ENCODE measurements at regions not wholly inside any gene's neighbourhood (a gene's known extent, or its start where the extent isn't known, plus 50 kb on each side); places are given as distances from the start of the nearest gene placed in this dataset.

DNA sequence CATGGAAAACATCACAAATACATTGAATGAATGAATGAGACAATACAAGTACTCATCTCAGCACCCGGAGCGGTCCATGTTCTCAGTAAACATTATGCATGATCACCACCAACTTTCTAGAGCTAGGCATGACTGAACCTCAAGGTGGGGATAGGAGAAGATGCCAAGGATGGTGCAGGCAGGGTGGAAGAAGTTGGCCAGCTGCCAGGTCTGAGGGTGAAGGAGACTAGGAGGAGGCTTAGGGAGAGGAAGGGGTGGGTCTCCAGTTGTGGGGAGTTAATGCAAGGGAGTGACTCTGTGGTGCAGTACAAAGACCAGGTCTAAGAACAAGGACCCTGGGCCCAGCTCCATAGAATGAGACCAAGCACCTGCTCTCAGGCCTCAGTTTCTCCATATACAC is 91.7 kb downstream of the MATN1 start:
- Mint-ChIP-seq H3K27me3 (peaks cover 8% of the 10 kb centered on the region), H3K4me3 (no peak overlapping the region), H3K9me3 (peaks cover 4% of the 10 kb centered on the region), H3K27ac (no peak overlapping the region), H3K36me3 (ENCODE audit: low read depth) (no peaks in the 10 kb centered on the region), H3K4me1 (no peaks in the 10 kb centered on the region)
- ChIA-PET POLR2A (no interaction called here), CTCF (no interaction called here)
- no peak for DNase-seq

DNA sequence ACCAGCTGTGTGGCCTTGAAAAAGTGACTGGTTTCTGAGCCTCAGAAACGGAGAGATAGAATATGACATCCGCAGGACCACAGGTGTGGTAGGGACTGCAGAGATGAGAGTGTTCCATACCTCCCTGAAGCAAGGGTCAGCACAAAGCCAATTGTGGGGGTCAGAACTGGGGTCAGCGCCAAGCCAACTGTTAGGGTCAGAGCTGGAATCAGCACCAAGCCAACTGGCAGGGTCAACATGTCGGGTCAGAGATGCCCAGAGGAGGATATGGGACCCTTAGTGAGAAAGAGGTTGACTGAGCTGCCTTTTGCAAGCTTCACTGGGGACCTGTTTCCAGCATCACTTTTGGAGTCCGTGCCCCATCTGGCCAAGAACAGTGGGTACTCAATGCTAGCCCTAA is 93.9 kb downstream of the MATN1 start:
- H3K27ac Mint-ChIP-seq = no peak overlapping the region
- CTCF ChIA-PET = interaction anchor here (1.2 kb wide), 1 partner anchor 462 kb away, joined by 3 read pairs; no protein-coding TSS in a partner anchor

DNA sequence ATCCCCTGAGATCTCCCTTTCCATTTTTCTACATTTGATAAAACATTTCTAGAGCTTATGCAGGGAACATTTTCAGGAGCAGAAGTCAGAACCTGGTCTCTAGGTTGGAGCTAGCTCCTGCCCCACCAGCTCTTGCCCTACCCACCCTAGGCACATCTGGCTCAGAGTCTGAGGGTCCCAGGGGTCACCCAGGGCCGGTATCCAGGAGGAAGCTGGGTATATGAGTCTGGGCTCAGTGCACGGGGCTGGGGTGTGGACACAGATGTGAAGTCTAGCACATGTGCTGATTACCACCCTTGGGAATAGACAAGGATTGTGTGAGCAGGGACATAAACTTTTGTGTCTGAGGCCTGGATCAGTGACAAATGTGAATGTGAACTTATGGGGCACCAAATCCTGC is 95.4 kb downstream of the MATN1 start:
- Mint-ChIP-seq H3K27ac (no peak overlapping the region), H3K4me3 (no peak overlapping the region), H3K9me3 (peaks cover 8% of the 10 kb centered on the region), H3K4me1 (no peaks in the 10 kb centered on the region), H3K27me3 (peaks cover 18% of the 10 kb centered on the region), H3K36me3 (ENCODE audit: low read depth) (no peaks in the 10 kb centered on the region)
- POLR2A ChIA-PET = no interaction called here
- DNase-seq = no peak
- CTCF ChIA-PET = no interaction called here

More for the DNA sequence above, 93.9 kb downstream of the MATN1 start:
- Mint-ChIP-seq H3K27me3 (peaks cover 14% of the 10 kb centered on the region), H3K9me3 (peaks cover 4% of the 10 kb centered on the region), H3K4me1 (no peaks in the 10 kb centered on the region), H3K4me3 (no peak overlapping the region), H3K36me3 (ENCODE audit: low read depth) (no peaks in the 10 kb centered on the region)
- no peak for DNase-seq
- POLR2A ChIA-PET = no interaction called here

DNA sequence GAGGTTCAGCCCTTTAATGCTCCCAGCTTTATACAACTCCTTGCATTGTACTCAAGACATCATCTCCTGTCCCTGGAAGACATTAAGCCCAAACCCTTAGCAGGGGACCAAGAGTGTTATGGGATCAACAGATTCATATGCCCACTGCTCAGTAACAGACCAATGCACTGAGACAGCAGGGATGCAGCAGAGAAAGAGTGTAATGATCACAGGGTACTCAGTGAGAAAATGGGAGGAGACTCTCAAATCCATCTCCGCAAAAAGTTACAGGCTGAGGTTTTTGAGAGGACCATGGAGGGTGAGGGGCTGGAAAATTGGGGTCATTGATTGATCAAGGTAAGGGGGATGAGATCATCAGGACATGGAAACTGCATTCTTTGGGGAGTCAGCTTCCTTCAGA is 96.2 kb downstream of the MATN1 start:
- no peak for DNase-seq
- POLR2A ChIA-PET = no interaction called here
- Mint-ChIP-seq H3K4me1 (no peaks in the 10 kb centered on the region), H3K4me3 (no peak overlapping the region), H3K9me3 (peaks cover 8% of the 10 kb centered on the region), H3K36me3 (ENCODE audit: low read depth) (no peaks in the 10 kb centered on the region), H3K27me3 (peaks cover 18% of the 10 kb centered on the region), H3K27ac (no peak overlapping the region)
- CTCF ChIA-PET = no interaction called here

DNA sequence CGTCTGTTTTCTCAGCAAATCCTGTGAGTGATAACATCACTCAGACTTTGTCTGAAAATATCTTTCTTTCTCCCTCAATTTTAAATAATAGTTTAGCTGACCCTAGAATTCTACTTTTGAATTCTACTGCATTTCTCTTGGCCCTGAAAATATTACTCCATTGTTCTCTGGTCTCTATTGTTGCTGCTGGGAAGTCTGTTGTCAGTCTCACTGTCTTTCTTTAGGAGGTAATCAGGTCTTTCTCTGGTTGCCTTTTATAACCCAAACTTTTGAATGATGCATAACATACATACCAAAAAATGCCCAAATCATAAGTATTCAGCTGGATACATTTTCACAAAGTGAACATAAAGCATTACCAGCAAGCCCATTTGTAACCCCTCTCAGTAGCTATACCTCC is 100.0 kb downstream of the MATN1 start:
- H3K4me1 Mint-ChIP-seq = no peaks in the 10 kb centered on the region
- no peak overlapping the region for H3K4me3 Mint-ChIP-seq
- DNase-seq = no peak
- H3K36me3 Mint-ChIP-seq (ENCODE audit: low read depth) = no peaks in the 10 kb centered on the region
- POLR2A ChIA-PET = no interaction called here
- H3K9me3 Mint-ChIP-seq = peaks cover 8% of the 10 kb centered on the region
- no peak overlapping the region for H3K27ac Mint-ChIP-seq
- CTCF ChIA-PET = interaction anchor here (0.7 kb wide), 1 partner anchor 101 kb away, joined by 3 read pairs; no protein-coding TSS in a partner anchor
- peaks cover 22% of the 10 kb centered on the region for H3K27me3 Mint-ChIP-seq

DNA sequence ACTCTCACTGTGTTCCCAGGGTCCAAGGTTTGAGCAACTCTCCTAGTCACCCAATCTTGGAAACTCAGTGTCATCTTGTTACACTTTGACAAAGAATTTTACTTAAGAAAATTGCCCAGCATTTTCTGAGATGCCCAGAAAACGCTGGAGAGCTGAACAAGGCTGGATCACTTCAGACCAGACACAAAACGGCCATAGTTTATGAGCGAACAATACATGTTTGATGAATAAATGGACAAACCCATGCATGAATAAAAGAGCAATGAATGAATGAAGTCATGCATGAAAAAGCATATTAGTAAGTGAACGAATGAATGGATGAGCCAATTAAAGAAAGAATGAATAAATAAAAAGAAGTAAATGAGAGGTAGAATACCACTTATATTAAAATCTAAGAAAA is 103.8 kb downstream of the MATN1 start:
- ChIA-PET CTCF (no interaction called here), POLR2A (no interaction called here)
- Mint-ChIP-seq H3K4me3 (no peak overlapping the region), H3K36me3 (ENCODE audit: low read depth) (no peaks in the 10 kb centered on the region), H3K9me3 (peaks cover 5% of the 10 kb centered on the region), H3K27me3 (peaks cover 26% of the 10 kb centered on the region), H3K27ac (no peak overlapping the region), H3K4me1 (no peaks in the 10 kb centered on the region)
- DNase-seq = no peak

DNA sequence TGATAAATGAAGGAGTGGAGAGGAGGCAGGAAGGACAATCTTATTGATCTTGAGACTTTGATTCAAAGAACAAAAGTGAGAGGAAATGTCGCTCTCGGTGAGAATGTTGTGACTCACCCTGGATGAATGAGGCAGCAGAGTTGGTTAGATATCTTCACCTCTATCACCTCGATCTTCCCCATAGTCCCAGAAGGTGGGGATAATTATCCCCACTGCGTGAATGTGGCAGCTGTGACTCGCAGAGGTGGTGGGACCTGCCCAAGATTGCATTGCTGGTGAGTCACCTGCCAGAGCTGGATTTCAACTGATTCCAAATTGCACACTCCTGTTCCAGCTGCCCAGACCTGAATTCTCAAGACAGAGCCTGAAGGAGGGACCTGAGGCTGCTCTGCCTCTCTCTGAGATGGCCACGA is 105.0 kb downstream of the MATN1 start:
- no peak for DNase-seq
- no peaks in the 10 kb centered on the region for H3K4me1 Mint-ChIP-seq
- peaks cover 3% of the 10 kb centered on the region for H3K9me3 Mint-ChIP-seq
- H3K27me3 Mint-ChIP-seq = peaks cover 24% of the 10 kb centered on the region
- POLR2A ChIA-PET = no interaction called here
- H3K27ac Mint-ChIP-seq = no peak overlapping the region
- no peak overlapping the region for H3K4me3 Mint-ChIP-seq
- H3K36me3 Mint-ChIP-seq (ENCODE audit: low read depth) = no peaks in the 10 kb centered on the region
- CTCF ChIA-PET = no interaction called here

DNA sequence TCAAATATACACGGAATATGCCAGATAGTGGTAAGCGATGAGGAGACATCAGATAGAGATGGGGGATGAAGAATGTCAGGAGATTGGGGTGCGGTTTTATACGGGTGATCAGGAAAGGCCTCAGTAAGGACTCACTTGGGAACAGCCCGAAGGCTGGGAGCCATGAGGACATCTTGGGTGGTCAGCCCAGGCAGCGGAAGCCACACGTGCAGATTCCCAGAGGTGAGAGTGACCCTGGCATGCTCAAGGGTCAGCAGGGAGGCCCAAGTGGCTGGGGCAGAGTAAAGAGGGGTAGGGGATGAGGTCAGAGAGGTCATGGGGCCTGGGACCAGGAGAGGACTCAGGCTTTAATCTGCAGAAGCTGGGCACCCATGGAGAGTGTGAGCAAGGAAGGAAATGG is 106.6 kb downstream of the MATN1 start:
- POLR2A ChIA-PET = no interaction called here
- no peak for DNase-seq
- Mint-ChIP-seq H3K4me3 (no peak overlapping the region), H3K9me3 (no peaks in the 10 kb centered on the region), H3K36me3 (ENCODE audit: low read depth) (no peaks in the 10 kb centered on the region), H3K27me3 (peaks cover 21% of the 10 kb centered on the region), H3K27ac (no peak overlapping the region), H3K4me1 (no peaks in the 10 kb centered on the region)
- CTCF ChIA-PET = no interaction called here

DNA sequence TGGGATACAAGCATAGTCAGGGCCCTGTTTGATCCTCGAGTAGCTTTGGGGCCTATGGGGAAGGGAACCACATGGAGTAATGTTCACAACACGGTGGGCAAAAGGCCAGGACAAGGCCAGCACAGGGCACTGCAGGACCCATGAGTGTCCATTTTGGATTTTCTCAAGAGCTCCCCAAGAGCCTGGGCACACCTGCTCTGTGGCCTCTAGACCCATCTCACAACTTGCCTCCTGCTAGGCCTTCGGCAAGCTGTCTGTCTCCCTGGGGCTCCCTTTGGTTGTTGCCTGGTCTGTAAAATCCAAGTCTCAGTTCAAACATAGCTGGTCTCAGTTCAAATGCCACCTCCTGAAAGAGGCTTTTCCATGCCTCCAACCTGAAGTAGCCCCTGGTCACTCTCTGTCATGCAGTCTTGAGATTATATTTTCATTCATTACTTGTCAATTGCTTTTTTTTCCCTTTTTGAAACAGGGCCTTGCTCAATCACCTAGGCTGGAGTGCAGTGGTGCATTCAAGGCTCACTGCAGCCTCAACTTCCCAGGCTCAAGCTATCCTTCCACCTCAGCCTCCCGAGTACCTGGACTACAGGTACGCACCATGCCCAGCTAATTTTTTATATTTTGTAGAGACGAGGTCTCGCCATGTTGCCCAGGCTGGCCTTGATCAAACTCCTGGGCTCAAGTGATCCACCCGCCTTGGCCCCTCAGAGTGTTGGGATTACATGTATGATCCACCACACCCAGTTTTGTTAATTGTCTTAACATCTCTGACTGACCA is 107.4 kb downstream of the MATN1 start:
- H3K9me3 Mint-ChIP-seq = no peaks in the 10 kb centered on the region
- H3K27me3 Mint-ChIP-seq = peaks cover 21% of the 10 kb centered on the region
- H3K27ac Mint-ChIP-seq = no peak overlapping the region
- ChIA-PET POLR2A (no interaction called here), CTCF (no interaction called here)
- no peaks in the 10 kb centered on the region for H3K36me3 Mint-ChIP-seq (ENCODE audit: low read depth)
- H3K4me3 Mint-ChIP-seq = no peak overlapping the region
- DNase-seq = no peak
- H3K4me1 Mint-ChIP-seq = no peaks in the 10 kb centered on the region

DNA sequence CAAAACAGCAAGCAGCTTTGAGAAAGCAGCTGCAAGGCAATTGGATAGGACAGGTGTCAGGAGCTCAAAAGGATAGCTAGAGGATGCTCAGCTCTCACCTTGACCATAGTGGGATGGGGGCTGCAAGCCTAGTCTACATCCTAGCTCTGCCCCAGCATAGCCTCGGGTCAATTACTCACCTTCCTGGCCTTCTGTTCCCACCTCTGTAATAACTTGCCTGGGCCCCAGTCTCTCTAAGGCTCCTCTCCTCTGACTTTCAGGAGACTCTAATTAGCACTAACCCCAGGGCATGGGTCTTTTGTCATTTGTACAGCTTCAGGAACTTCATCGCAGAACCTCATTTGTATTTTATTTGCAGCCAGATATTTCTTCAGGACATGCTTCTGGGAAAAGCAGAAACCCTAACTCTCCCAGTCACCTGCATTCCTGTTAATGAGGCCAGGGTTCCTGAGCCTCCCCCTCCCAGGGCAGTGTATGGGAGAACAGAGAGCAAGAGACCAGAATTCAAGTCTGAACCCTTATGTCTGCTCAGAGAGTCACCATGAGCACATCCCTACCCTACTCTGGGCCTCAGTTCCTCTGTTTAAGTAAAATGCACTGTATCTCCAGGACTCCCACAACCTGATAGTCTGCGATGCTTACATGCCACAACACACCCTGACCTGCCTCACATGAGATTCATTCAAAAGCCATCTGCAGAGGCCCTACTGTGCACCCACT is 108.1 kb downstream of the MATN1 start:
- H3K27ac Mint-ChIP-seq = no peak overlapping the region
- DNase-seq = no peak
- POLR2A ChIA-PET = no interaction called here
- no peaks in the 10 kb centered on the region for H3K9me3 Mint-ChIP-seq
- H3K36me3 Mint-ChIP-seq (ENCODE audit: low read depth) = no peaks in the 10 kb centered on the region
- CTCF ChIA-PET = no interaction called here
- no peaks in the 10 kb centered on the region for H3K4me1 Mint-ChIP-seq
- H3K27me3 Mint-ChIP-seq = peaks cover 21% of the 10 kb centered on the region
- H3K4me3 Mint-ChIP-seq = no peak overlapping the region

DNA sequence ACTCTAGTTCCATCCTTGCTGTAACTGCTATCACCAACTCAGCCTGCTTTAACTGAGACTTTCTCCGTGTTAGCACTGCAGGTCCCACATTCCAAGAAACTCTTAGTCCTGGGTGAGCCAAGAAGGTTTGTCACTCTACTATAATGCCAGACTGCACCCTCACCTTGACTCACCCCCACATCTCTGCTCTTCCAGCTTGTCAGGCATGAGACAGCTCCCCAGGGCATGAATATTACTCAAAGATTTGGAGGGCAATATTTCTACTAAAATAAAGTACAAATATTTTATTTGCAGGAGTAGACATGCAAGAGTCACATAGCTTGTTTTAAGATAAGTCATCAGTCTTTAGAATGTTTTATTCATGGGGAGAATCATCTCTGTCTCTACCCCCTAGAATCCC is 110.2 kb downstream of the MATN1 start:
- no peaks in the 10 kb centered on the region for H3K9me3 Mint-ChIP-seq
- no peaks in the 10 kb centered on the region for H3K4me1 Mint-ChIP-seq
- POLR2A ChIA-PET = no interaction called here
- no peak overlapping the region for H3K27ac Mint-ChIP-seq
- H3K4me3 Mint-ChIP-seq = no peak overlapping the region
- no peak for DNase-seq
- H3K36me3 Mint-ChIP-seq (ENCODE audit: low read depth) = no peaks in the 10 kb centered on the region
- CTCF ChIA-PET = interaction anchor here (1.1 kb wide), 1 partner anchor 9 kb away, joined by 3 read pairs; no protein-coding TSS in a partner anchor
- peaks cover 18% of the 10 kb centered on the region for H3K27me3 Mint-ChIP-seq

DNA sequence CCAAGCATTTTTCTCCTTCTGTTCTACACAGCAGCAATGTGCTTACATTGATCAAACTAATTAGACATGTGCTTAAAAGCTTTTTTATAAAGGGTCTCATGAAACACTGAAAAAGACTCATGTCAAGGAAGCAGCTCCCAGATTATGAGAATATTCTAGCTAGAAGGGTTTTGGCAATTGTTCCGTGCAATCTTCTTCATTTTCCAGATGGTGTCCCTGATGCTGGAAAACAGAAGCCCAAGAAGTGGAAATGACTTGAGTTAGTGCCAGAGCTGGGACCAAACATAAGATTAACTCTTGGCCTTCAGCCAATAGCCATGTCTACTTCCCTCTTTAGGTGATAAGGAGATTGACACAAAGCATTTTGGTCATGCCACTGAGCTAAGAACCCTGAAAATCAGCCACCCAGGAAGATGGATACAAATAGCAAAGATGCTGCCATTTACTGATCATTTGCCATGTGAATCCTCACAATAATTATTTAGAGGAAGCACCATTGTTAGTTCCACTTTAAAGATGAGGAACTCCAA is 110.8 kb downstream of the MATN1 start:
- no peaks in the 10 kb centered on the region for H3K9me3 Mint-ChIP-seq
- peaks cover 19% of the 10 kb centered on the region for H3K27me3 Mint-ChIP-seq
- H3K4me1 Mint-ChIP-seq = no peaks in the 10 kb centered on the region
- ChIA-PET CTCF (no interaction called here), POLR2A (no interaction called here)
- DNase-seq = no peak
- H3K4me3 Mint-ChIP-seq = no peak overlapping the region
- no peak overlapping the region for H3K27ac Mint-ChIP-seq
- no peaks in the 10 kb centered on the region for H3K36me3 Mint-ChIP-seq (ENCODE audit: low read depth)

DNA sequence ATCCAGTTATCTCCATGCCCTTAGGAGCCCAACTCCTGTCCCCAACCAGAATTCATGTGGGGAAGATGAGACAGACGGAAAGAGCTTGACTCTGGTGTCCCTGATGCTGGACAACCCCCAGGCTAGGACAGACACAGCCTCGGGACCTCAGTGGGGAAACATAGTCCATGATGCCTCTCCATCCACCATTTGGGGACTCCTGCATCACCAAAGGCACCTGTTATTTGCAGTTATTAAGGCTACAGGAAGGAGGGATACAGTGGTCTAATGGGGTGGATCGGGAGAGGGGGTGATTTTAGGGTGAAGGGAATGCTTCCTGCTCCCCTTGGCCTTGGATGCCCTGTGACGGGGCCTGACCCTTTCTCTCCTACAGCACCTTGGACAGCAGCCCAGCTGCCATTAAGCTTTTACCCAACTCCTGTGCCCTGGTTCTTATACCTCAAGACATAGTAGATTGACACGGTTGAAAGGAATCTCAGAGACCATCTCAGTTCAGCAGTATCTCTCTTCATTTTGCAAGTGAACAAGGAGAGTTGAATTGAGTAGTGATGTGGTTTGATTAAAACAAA is 111.6 kb downstream of the MATN1 start:
- H3K36me3 Mint-ChIP-seq (ENCODE audit: low read depth) = no peaks in the 10 kb centered on the region
- no peak overlapping the region for H3K4me3 Mint-ChIP-seq
- no peak overlapping the region for H3K27ac Mint-ChIP-seq
- ChIA-PET POLR2A (no interaction called here), CTCF (no interaction called here)
- no peak for DNase-seq
- peaks cover 16% of the 10 kb centered on the region for H3K27me3 Mint-ChIP-seq
- H3K4me1 Mint-ChIP-seq = no peaks in the 10 kb centered on the region
- H3K9me3 Mint-ChIP-seq = no peaks in the 10 kb centered on the region
